ENCODE measurements at regions not wholly inside any gene's neighbourhood (a gene's known extent, or its start where the extent isn't known, plus 50 kb on each side); places are given as distances from the start of the nearest gene placed in this dataset.

GRCh38 chr2:57859755-57860154 lies 186.9 kb upstream of the VRK2 start:
- no peak for DNase-seq

DNA sequence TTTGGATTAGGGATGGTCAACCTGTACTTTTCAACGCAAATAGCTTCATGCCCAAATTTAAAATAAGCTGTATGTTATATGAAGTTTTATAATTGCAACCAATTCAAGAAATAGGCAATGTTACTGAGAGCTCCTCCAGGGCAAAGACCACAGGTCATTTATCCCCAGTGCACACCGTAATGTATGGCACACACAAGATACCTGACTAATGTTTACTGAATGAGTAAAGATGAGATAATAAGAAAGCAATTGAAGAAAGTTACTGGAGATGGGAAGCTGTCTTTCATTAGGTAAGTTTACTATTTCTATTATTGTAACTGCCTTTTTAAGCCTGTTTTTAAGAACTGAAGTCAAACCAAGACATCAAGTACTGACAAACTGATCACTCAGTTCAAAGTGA lies 184.5 kb upstream of the VRK2 start:
- no peak for DNase-seq

GRCh38 chr2:57862727-57863126 lies 183.9 kb upstream of the VRK2 start:
- DNase-seq: no peak

DNA sequence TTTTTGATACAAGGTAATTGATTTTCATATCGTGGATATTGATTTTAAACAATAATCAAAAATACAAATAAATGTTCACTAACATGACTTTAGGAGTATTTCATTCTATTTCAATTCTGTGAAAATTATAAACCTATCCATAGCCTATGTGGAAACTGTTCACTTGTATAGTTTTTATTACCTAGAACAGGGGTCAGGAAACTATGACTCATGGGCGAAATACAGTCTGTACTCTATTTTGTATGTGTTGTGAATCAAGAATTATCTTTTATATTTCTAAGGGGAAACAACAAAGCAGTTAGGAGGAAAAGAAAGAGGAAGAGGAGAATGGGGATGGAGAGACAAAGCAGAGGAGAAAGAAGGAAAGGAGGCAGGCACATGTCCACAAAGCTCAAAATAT lies 181.7 kb upstream of the VRK2 start:
- DNase-seq: no peak

DNA sequence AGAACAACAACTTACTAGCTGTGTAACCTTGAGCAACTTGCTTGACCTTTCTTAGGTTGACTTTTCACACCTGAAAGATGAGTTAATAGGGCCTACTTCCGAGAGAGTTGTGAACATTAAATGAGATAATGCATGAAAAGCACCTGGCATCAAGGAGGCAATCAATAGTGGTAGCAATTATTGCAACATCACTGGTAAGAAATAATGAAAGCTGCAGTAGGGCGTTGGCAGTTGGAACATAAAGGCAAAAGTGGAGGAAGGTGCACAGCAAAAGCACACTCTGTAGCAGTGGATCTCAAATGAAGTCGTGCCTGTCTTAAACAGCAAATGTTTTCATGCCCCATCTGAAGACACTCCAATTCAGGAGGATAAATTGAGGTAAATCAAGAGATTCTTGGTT lies 178.9 kb upstream of the VRK2 start:
- no peak for DNase-seq

DNA sequence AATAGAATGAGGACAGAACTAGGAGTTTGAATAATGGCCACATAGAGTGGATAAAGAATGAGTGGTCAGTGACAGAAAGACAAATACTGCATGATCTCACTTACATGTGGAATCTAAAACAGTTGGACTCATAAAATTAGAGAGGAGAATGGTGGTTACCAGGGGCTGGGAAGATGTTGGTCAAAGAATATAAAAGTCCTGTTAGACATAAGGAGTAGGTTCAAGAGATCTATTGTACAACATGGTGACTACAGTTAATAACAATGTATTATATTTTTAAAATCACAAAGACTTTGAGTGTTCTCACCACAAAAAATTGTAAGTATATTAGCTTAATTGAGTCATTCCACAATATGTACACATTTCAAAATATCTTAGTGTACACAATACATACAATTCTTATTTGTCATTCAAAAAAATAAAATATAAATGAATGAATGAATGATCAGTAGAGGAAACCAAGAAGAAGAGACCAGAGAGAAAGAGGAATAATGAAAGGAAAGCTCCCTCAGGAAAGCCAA lies 177.9 kb upstream of the VRK2 start:
- DNase-seq: no peak

DNA sequence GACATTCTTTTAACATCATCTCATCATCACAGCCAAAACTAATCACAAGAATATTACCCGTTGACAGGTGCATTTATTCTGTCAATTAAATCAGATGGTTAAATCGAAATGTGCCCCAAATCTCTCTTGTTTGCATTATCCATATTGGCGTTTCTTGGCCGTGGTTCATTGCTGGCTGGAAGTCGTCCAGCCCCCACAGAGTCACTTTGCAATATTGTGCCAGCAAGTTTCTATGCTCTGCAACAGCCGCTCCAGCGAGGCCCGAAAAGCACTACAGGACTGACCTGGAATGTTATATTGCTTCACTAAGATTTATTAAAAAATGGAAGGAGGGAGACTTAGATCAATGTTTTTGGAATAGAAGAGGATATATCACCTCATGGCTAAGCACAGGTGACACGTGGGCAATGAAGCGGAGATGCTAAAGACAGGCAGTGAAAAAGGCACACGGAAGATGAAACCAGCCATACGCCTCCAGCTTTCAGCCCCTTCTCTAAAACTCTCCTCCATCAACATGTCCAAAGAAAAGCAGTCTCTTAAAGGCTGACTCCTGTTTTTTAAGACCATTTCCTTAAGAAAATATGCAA lies 176.8 kb upstream of the VRK2 start:
- no peak for DNase-seq

DNA sequence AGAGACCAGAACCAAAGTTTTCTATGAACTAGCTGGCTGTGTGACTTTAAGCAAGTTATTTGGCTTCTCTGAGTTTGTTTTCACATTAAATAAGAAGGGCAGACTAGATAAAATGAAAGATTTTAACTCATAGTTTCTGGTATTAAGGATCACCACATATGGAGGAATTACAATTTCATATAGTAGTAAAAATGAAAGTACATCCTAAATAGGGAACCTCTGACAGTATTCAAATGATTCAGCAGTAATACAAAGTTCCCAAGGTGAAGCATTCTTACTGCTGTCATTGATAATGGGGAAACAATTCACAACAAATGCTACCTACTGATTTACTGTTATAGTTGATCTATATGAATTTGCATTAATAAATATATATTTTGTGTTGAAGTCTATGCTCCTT lies 170.3 kb upstream of the VRK2 start:
- DNase-seq: no peak

- DNase-seq: no peak
Observed at GRCh38 chr2:57877811-57878170, 168.8 kb upstream of the VRK2 start.

GRCh38 chr2:57878171-57878865 lies 168.3 kb upstream of the VRK2 start:
- no peak for DNase-seq

DNA sequence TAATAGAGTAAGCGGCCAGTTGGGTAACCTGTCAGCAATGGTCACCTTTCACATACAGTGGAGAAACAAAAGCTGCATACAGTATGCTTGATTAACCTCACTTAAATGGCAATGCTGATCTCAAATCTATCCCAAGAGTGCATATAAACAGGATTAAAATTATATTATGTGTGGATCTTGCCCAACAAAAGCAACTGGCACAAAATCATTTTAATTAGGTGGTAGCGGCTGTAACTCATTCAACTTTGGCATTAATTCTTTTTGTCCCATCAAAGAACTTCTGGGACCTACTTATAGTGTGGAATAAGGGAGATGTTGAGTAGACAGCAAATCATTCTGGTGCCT lies 167.8 kb upstream of the VRK2 start:
- no peak for DNase-seq

DNA sequence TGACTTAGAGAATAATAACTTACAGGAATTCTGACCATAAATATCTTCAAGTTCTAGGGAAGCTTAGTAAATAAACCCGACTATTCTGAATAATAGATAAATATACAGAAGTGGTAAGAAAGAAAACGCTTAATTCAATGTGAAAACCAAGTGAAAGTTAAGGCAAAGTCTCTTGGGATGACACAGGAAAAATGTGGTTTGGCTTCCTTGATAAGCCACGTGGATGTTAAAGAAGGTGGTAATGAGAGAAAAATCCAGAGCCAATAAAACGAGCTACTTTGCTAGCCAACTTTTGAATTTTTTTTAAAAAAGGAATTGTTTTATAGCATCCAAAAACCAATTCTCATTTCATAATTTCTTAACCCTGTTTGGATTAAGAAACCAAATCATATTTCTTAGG lies 166.2 kb upstream of the VRK2 start:
- no peak for DNase-seq

- DNase-seq: no peak
Observed at GRCh38 chr2:57880967-57881366, 165.6 kb upstream of the VRK2 start.

DNA sequence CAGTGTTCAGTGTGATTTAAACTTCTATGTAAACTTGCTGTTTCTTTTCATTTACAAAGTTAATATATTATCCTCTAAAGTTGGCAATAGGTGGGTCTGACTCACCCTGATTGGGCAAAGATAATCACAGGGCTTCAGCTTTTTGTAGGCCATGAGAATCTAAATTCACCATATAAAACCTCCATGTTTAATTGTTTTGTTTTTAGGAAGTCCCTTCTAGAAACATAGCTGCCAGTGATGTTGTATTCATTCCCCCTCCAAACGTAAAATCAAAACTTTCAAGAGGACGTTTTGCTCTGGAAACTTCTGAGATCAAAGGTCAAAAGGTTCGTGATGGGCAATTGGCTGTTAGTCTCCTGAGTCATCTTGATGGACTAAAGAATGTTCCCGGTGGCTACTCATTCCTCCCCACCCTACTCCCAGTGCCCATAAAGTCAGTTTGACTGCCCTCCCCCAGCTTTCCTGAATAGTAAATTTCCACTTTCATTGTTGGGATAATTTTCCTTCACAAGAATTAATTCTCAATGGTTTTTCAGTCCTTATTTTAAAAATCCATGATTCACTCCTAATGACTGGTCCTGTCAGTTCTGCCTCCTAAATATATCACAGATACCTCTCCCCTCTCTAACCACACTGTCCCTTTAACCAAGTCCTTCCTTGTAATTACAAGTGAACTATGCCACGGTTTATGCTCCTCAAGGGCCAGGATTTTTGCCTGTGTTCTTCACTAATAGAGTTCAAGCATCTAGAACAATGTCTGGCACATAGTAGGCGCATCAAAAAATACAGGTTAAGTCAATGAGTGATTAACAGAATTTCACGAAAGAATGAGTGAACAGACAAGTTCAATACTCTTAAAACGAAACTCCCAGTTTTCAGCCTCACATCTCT lies 164.4 kb upstream of the VRK2 start:
- DNase-seq: no peak

- no peak for DNase-seq
Observed at GRCh38 chr2:57882895-57883515, 163.6 kb upstream of the VRK2 start.

DNA sequence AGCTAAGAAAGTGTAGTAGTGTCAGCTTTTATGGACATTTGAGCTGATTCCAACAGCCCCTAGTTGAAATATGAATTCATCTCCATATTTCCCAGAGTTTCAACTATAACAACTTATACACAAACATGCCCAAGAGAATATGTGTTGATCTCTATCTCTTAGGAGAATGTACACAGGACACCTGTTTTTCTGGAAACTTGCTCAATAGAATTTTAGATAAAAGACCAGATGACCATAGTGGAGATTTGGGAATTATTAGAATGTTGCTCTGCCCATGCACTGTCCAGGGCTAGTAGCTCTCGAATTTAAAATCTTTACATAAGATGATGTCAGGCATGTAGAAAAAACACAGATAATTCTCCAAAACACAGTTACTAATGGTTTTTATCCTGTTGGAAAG lies 162.3 kb upstream of the VRK2 start:
- no peak for DNase-seq

GRCh38 chr2:57885742-57886141 lies 160.9 kb upstream of the VRK2 start:
- DNase-seq: no peak

DNA sequence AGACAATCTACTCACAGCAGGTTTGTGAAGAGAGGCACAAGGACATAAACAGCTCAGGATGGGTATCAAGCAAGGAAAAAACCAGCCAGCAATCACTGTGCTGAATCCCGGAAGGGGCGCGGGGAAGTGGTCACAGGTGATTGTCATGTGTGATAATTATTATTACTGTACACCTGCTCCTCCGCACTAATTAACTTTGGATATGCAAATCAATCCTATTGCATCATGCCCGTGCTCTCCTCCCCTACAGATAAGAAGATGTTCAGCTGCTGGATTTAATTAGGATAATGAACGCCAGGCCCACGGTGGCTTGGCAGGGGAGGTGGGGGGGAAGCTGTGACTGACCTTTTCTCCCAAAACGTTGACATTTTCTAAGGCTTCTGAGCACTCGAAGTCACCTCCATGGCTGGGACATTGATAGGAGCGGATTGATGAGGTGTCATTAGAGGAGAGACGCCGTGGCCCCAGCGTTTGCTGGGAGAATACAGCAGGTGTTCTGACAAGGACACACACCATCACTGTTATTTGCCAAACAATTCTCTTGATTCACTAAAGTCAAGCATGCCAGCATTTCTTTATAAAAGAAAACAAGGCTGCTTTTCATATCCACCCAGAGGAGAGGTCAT lies 160.3 kb upstream of the VRK2 start:
- no peak for DNase-seq

DNA sequence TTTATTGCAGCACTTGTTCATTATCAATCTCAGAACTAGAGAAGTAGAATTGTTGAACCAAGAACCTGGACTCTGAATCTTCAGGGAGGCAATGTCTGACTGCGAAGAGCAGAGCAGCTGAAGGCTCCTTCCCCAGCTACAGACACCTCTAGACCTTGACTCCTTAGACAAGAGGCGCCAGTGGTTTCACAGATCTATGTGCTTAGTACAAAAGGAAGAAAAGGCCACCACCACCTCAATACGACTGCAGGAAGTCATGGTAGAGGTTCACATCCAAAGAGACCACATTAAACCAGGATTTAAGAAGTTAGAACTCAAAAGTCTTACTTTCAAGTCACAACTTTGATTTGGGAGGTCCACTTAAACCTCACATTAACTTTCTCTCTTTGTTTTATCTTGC lies 158.1 kb upstream of the VRK2 start:
- no peak for DNase-seq

DNA sequence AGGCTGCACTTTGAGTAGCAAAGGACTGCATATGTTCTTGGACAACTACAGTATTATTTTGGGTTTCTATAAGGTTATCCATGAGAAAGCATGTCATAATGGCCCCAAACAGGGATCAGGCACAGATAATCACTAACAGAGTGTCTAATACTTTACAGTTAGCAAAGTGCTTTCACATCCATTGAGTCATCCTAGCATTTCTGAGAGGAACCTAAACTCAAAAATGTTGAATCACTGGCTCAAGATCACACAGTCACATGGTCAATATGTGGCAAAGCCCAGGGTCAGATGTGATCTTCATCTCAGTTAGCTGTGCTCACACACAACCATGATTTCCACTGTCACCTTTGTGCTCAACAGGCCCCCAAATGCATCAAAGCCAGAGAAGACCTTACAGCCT lies 156.1 kb upstream of the VRK2 start:
- no peak for DNase-seq

DNA sequence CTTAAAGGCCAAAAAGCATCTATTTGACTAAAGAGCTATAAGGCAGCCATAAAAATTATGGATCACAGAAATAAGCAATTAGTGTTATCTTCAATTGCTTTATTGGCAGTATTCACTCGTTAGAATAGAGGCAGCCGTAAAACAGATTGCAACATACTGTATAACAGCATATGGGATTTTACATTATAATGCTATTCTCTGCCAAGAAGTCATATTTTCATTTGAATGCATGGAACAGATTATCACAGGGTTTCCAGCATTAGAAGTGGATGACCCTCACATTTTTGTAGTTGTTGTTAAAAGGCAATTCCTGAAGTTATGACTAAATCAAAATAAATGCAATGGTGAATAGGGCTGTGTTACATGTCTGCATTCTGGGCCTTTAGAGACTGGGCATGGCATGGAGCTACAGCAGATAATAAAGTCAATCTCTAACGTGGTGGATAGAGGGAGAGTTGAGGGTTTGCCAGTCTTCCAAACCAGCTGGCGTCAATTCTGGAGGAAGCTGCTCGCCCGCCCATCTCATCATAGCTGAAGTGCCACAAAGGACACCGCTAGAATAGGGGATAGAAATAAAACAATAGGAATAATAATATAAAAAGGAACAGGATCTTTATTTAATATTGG lies 155.4 kb upstream of the VRK2 start:
- DNase-seq: no peak

DNA sequence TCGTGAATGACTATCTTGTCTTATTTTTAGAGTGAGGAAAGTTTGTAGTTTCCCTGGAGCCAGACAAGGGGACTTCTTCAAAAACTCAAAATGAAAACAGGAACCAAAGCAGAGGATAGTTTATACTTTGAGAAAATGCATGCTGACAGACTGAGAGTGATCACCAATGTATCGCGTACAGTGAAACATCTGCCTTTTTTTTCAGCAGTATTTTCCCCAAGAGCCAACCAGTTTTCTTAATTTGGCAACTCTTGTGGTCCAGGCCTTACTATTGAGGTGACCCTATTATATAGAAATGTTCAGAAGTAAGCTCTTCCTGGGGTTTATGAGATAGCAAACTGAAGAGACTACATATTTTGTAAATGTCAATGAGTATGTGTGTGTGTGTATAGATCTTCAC lies 153.7 kb upstream of the VRK2 start:
- DNase-seq: no peak

- DNase-seq: no peak
Observed at GRCh38 chr2:57893347-57893746, 153.3 kb upstream of the VRK2 start.

Measured in left hindlimb (tissue), 1 donor.